Lung (tissue), 11 donors: ENCODE measurements at regions not wholly inside any gene's neighbourhood (a gene's known extent, or its start where the extent isn't known, plus 50 kb on each side); places are given as distances from the start of the nearest gene placed in this dataset.

Experiments used
- ATAC-seq: fragments of 200-7000 bp; cut with Tn5 transposase; one replicate; pipeline ENCODE4 v1.9.1; 2020; ENCODE audit warnings: moderate number of reproducible peaks; ENCODE audit not compliant: insufficient read depth, low FRiP score
- DNase-seq, 3 donors: peaks; one replicate each; pipeline ENCODE4 v3.0.0-alpha.2; 2013 to 2017
- H3K27ac ChIP-seq, 2 donors: one replicate each; pipeline ENCODE4 v1.5.1; 2013; ENCODE audit warnings: mild to moderate bottlenecking in 2 of 2, moderate library complexity in 2 of 2, control low read depth in 1 of 2, inconsistent platforms in 1 of 2, low read depth in 1 of 2, low read length in 1 of 2
- H3K27me3 ChIP-seq, 3 donors: one replicate each; pipeline ENCODE4 v1.5.1; 2013; ENCODE audit warnings: low read length in 2 of 3; ENCODE audit not compliant: control insufficient read depth in 3 of 3, insufficient read depth in 3 of 3
- H3K36me3 ChIP-seq, 4 donors: one replicate each; pipeline ENCODE4 v1.5.1; 2013; ENCODE audit warnings: low read length in 4 of 4, mild to moderate bottlenecking in 1 of 4, moderate library complexity in 1 of 4; ENCODE audit not compliant: control insufficient read depth in 4 of 4, insufficient read depth in 4 of 4
- H3K4me1 ChIP-seq, 5 donors: one replicate each; pipeline ENCODE4 v1.5.1; 2013; ENCODE audit warnings: low read length in 5 of 5, mild to moderate bottlenecking in 2 of 5, moderate library complexity in 1 of 5; ENCODE audit not compliant: control insufficient read depth in 5 of 5, insufficient read depth in 5 of 5
- H3K4me3 ChIP-seq: one replicate; pipeline ENCODE4 v1.5.1; 2013; ENCODE audit warnings: mild to moderate bottlenecking, control low read depth, moderate library complexity
- H3K9ac ChIP-seq, 2 donors: one replicate each; pipeline ENCODE4 v1.5.1; 2013; ENCODE audit warnings: low read length in 2 of 2, control low read depth in 1 of 2; ENCODE audit not compliant: insufficient read depth in 1 of 2
- H3K9me3 ChIP-seq, 4 donors: one replicate each; pipeline ENCODE4 v1.5.1; 2013; ENCODE audit warnings: low read length in 3 of 4, mild to moderate bottlenecking in 1 of 4, moderate library complexity in 1 of 4; ENCODE audit not compliant: control insufficient read depth in 4 of 4, insufficient read depth in 3 of 4
- WGBS, 2 donors: extraction: QIAGEN DNeasy Blood & Tissue Kit; methylation state at CpG; one replicate each; pipeline ENCODE4 v1.1.7; 2013; 5-methylcytosine and 5-hydroxymethylcytosine counted together
- TF ChIP-seq, protein P1 (sequence below): IDR thresholded peaks from 2 replicates; pipeline ENCODE4 v1.5.1; 2012; ENCODE audit warnings: mild to moderate bottlenecking; ENCODE audit errors: control extremely low read depth, extremely low read depth
- donor health status: control.
- donor health status: control.
- donor health status: Bipolar disorder and iron deficiency.
- donor health status: healthy.
- donor health status: DM: yes; HTN: yes; CAD: no.

DNA sequence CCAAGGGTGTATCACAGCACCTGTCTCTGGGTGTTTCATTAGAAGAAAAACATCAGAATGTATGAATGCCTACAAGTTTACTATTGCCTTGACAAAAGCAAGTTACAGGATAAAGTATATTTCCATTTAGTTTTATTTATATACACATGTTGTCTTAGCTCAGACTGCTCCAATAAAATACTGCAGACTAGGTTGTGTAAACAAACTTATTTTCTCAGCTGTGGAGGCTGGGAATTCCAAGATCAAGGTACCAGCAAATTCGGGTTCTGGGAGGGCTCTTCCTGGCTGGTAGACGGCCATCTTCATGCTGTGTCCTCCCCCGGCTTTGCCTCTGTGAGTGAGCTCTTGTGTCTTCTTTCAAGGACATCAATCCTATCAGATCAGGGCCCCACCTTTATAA is 77.1 kb upstream of the UNC5B start:
- H3K27ac ChIP-seq = no peak overlapping the region
- H3K9me3 ChIP-seq = peaks cover 0 to 2% (median 0%) of the 10 kb centered on the region in 4 donors
- ATAC-seq (no peak), DNase-seq (no peak)
- H3K27me3 ChIP-seq = no peaks in the 10 kb centered on the region
- no peak overlapping the region for H3K4me3 ChIP-seq
- WGBS, 2 donors = 80 to 88% methylated on average over 3 of the region's 3 CpGs
- no peak overlapping the region for H3K9ac ChIP-seq
- H3K36me3 ChIP-seq = no peaks in the 10 kb centered on the region
- TF ChIP-seq, protein P1, sequence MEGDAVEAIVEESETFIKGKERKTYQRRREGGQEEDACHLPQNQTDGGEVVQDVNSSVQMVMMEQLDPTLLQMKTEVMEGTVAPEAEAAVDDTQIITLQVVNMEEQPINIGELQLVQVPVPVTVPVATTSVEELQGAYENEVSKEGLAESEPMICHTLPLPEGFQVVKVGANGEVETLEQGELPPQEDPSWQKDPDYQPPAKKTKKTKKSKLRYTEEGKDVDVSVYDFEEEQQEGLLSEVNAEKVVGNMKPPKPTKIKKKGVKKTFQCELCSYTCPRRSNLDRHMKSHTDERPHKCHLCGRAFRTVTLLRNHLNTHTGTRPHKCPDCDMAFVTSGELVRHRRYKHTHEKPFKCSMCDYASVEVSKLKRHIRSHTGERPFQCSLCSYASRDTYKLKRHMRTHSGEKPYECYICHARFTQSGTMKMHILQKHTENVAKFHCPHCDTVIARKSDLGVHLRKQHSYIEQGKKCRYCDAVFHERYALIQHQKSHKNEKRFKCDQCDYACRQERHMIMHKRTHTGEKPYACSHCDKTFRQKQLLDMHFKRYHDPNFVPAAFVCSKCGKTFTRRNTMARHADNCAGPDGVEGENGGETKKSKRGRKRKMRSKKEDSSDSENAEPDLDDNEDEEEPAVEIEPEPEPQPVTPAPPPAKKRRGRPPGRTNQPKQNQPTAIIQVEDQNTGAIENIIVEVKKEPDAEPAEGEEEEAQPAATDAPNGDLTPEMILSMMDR = no peak
- H3K4me1 ChIP-seq = peaks cover 0 to 7% (median 0%) of the 10 kb centered on the region in 5 donors

DNA sequence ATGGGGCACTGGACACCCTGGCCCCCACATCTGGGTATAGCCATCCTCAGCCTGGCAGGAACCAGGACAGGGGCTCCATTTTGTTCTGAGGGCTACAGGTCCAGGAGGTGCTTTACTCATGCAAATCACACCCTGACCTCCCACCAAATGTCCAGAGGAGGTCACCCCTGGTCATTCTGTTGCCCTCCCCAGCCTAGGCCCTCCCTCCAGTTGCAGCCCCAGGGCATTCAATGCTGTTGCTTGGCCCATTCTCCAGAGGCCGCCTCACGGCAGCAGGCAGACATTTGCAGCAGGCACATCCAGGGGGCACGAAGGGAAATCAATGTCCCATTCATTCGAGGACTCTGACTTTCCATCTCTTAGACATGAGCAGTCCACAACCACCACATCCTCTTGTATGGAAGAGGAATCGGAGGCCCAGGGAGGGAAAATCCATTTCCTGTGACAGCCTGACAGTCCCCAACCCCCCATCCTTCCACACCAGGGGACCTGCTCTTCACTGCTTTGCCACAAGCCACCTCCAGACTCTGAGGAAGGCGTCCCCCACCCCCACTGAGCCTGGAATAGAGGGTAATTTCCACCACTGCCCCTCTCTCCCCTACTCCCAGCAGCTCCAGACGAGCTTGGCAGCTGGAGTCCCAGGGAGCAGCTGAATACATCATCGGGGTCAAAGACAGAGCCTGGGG is 76.2 kb upstream of the UNC5B start:
- Histone ChIP-seq H3K4me1 (peaks cover 0 to 7% (median 0%) of the 10 kb centered on the region in 5 donors), H3K36me3 (no peaks in the 10 kb centered on the region), H3K9me3 (peaks cover 0 to 2% (median 0%) of the 10 kb centered on the region in 4 donors), H3K4me3 (no peak overlapping the region), H3K27me3 (no peaks in the 10 kb centered on the region), H3K27ac (no peak overlapping the region), H3K9ac (peak overlapping the region in 1 of 2 donors; percentile 19)
- ATAC-seq = no peak
- TF ChIP-seq, protein P1 = no peak
- WGBS, 2 donors = 81 to 82% methylated on average over 8 of the region's 8 CpGs
- DNase-seq = peak in 1 of 3 donors; percentile 35

DNA sequence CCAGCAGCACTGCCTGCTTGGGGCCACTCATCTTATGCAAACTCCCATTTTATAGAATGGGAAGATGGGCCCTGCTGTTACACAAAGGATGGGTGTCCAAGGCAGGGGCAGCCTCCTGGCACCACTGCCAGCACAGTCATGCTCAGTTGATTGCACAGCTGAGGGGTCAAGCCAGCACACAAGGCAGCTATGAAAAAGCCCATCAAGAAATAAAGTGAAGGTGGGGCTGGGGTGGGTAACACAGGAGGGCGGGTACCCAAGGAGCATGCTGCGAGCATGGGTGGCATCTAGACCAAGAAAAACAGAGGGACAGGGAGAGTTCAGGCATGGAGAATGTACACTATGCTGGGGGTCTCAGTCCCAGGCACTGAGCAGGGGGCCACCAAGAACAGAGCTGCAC is 74.7 kb upstream of the UNC5B start:
- TF ChIP-seq, protein P1 = no peak
- Histone ChIP-seq H3K27ac (no peak overlapping the region), H3K9me3 (peaks cover 0 to 2% (median 0%) of the 10 kb centered on the region in 4 donors), H3K27me3 (peaks cover 0 to 1% (median 0%) of the 10 kb centered on the region in 3 donors), H3K4me1 (peaks cover 0 to 7% (median 0%) of the 10 kb centered on the region in 5 donors), H3K36me3 (no peaks in the 10 kb centered on the region), H3K4me3 (no peak overlapping the region), H3K9ac (no peak overlapping the region)
- DNase-seq = no peak
- no peak for ATAC-seq
- 98 to 100% methylated on average over 2 of the region's 2 CpGs for WGBS, 2 donors
